ENCODE measurements at regions not wholly inside any gene's neighbourhood (a gene's known extent, or its start where the extent isn't known, plus 50 kb on each side); places are given as distances from the start of the nearest gene placed in this dataset.
"Not testable (repeated sequence)": the region's sequence is repeated elsewhere in the genome, so short reads cannot be mapped to it uniquely, and the experiment has no call there.

GRCh38 chr9:42325561-42325960 lies 142.1 kb downstream of the SPATA31A6 start:
- not testable (repeated sequence) for DNase-seq (ENCODE audit: low read depth)

GRCh38 chr9:42326482-42326881 lies 143.0 kb downstream of the SPATA31A6 start:
- not testable (repeated sequence) for DNase-seq (ENCODE audit: low read depth)

- DNase-seq (ENCODE audit: low read depth) = peak; percentile 74
Measured at GRCh38 chr9:42335342-42335741, 151.9 kb downstream of the SPATA31A6 start.

- DNase-seq (ENCODE audit: low read depth) = not testable (repeated sequence)
Measured at GRCh38 chr9:42335984-42336657, 152.7 kb downstream of the SPATA31A6 start.

- DNase-seq (ENCODE audit: low read depth) = peak; percentile 21
Measured at GRCh38 chr9:42338275-42338674, 154.8 kb downstream of the SPATA31A6 start.

GRCh38 chr9:42339671-42340434 lies 156.4 kb downstream of the SPATA31A6 start:
- not testable (repeated sequence) for DNase-seq (ENCODE audit: low read depth)

- DNase-seq (ENCODE audit: low read depth) = not testable (repeated sequence)
Measured at GRCh38 chr9:42340435-42340723, 156.9 kb downstream of the SPATA31A6 start.

GRCh38 chr9:42341860-42342259 lies 158.4 kb downstream of the SPATA31A6 start:
- not testable (repeated sequence) for DNase-seq (ENCODE audit: low read depth)

GRCh38 chr9:42342297-42342696 lies 158.8 kb downstream of the SPATA31A6 start:
- not testable (repeated sequence) for DNase-seq (ENCODE audit: low read depth)

GRCh38 chr9:42344508-42344907 lies 161.0 kb downstream of the SPATA31A6 start:
- DNase-seq (ENCODE audit: low read depth) = not testable (repeated sequence)

- not testable (repeated sequence) for DNase-seq (ENCODE audit: low read depth)
Measured at GRCh38 chr9:42346916-42347315, 163.5 kb downstream of the SPATA31A6 start.

- not testable (repeated sequence) for DNase-seq (ENCODE audit: low read depth)
Measured at GRCh38 chr9:42349181-42349580, 165.7 kb downstream of the SPATA31A6 start.

- DNase-seq (ENCODE audit: low read depth) = not testable (repeated sequence)
Measured at GRCh38 chr9:42350412-42350811, 167.0 kb downstream of the SPATA31A6 start.

GRCh38 chr9:42357604-42358373 lies 174.3 kb downstream of the SPATA31A6 start:
- DNase-seq (ENCODE audit: low read depth) = not testable (repeated sequence)

GRCh38 chr9:42358626-42359247 lies 175.3 kb downstream of the SPATA31A6 start:
- not testable (repeated sequence) for DNase-seq (ENCODE audit: low read depth)

GRCh38 chr9:42364410-42365243 lies 181.2 kb downstream of the SPATA31A6 start:
- not testable (repeated sequence) for DNase-seq (ENCODE audit: low read depth)

GRCh38 chr9:42365244-42365945 lies 181.9 kb downstream of the SPATA31A6 start:
- DNase-seq (ENCODE audit: low read depth) = peak; percentile 47

GRCh38 chr9:42368279-42368881 lies 184.9 kb downstream of the SPATA31A6 start:
- DNase-seq (ENCODE audit: low read depth) = not testable (repeated sequence)

- not testable (repeated sequence) for DNase-seq (ENCODE audit: low read depth)
Measured at GRCh38 chr9:42370172-42370571, 186.7 kb downstream of the SPATA31A6 start.

- not testable (repeated sequence) for DNase-seq (ENCODE audit: low read depth)
Measured at GRCh38 chr9:42371417-42371816, 188.0 kb downstream of the SPATA31A6 start.

All from ELR (cell line).